ENCODE measurements at regions not wholly inside any gene's neighbourhood (a gene's known extent, or its start where the extent isn't known, plus 50 kb on each side); places are given as distances from the start of the nearest gene placed in this dataset.
"Not testable (repeated sequence)": the region's sequence is repeated elsewhere in the genome, so short reads cannot be mapped to it uniquely, and the experiment has no call there.

DNA sequence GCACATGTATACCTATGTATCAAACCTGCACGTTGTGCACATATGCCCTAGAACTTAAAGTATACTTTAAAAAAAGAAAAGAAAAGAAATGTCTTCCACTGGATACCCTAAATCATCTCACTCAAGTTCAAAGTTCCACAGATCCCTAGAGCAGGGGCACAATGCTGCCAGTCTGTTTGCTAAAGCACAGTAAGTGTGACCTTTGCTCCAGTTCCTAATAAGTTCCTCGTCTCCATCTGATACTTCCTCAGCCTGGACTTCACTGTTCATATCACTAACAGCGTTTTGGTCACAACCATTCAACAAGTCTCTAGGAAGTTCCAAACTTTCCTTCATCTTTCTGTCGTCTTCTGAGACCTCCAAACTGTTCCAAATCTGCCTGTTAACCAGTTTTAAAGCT lies 118.3 kb downstream of the BMP4 start:
- H3K27ac ChIP-seq (ENCODE audit: low read length), result no peak overlapping the region
- H3K4me1 ChIP-seq (ENCODE audit: insufficient read depth, low read length), result no peaks in the 10 kb centered on the region
- no peaks in the 10 kb centered on the region for H3K9me3 ChIP-seq (ENCODE audit: insufficient read depth, low read depth, low read length)
- no peak overlapping the region for H3K9ac ChIP-seq (ENCODE audit: low read depth, low read length)
- no peaks in the 10 kb centered on the region for H3K36me3 ChIP-seq (ENCODE audit: insufficient read depth, low read depth, low read length)
- H3K27me3 ChIP-seq (ENCODE audit: insufficient read depth, low read length), result no peaks in the 10 kb centered on the region
- H3K4me3 ChIP-seq (ENCODE audit: low read length), result no peak overlapping the region

DNA sequence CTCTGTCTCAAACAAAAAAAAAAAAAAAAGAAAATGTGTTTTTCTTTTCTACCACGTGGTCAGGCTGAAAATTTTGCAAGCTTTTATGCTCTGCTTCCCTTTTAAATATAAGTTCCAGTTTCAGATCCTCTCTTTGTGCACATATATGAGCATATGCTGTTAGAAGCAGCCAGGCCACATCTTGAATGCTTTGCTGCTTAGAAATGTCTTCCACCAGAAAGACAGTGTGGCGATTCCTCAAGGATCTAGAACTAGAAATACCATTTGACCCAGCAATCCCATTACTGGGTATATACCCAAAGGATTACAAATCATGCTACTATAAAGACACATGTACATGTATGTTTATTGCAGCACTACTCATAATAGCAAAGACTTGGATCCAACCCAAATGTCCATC lies 119.0 kb downstream of the BMP4 start:
- not testable (repeated sequence) for H3K4me3 ChIP-seq (ENCODE audit: low read length); H3K36me3 ChIP-seq (ENCODE audit: insufficient read depth, low read depth, low read length); H3K27ac ChIP-seq (ENCODE audit: low read length); H3K9ac ChIP-seq (ENCODE audit: low read depth, low read length); H3K9me3 ChIP-seq (ENCODE audit: insufficient read depth, low read depth, low read length); H3K4me1 ChIP-seq (ENCODE audit: insufficient read depth, low read length); H3K27me3 ChIP-seq (ENCODE audit: insufficient read depth, low read length)

DNA sequence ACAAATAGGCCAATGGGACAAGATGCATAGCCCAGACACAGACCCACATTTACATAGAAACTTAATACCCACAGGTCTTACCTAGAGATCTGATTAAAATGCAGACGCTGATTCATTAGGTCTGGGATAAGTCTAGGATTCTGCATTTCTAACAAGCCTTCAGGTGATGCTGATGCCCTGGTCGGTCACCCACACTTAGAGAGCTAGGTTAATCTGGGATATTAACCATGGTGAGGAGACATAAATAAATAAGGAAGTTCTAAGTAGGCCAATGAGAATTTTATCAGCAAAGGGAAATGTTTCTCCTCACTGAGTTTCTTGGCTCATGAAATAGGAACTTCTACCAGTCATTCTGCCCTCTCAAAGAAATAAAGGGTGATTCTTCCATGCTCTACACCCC lies 120.1 kb downstream of the BMP4 start:
- no peaks in the 10 kb centered on the region for H3K36me3 ChIP-seq (ENCODE audit: insufficient read depth, low read depth, low read length)
- H3K9ac ChIP-seq (ENCODE audit: low read depth, low read length), result no peak overlapping the region
- no peaks in the 10 kb centered on the region for H3K4me1 ChIP-seq (ENCODE audit: insufficient read depth, low read length)
- no peak overlapping the region for H3K4me3 ChIP-seq (ENCODE audit: low read length)
- no peak overlapping the region for H3K27ac ChIP-seq (ENCODE audit: low read length)
- H3K27me3 ChIP-seq (ENCODE audit: insufficient read depth, low read length), result no peaks in the 10 kb centered on the region
- no peaks in the 10 kb centered on the region for H3K9me3 ChIP-seq (ENCODE audit: insufficient read depth, low read depth, low read length)

DNA sequence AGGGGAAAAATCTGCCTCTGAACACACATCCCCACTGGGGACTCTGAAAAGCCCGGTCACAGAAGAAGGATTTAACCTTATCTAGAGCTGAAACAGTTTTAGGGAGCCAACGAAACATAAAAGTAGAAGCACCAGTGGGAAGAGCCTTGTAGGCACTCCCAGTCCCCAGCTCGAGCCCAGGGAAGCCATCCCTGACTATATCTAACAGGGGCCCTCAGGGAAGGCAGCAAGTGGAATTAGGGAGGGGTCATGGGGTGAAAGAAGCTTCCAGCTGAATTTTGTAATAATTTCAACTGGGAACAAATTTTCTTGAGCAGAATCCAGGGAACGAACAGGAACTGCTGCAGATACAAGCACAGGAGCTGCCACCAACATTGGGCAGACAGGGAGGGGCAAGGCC lies 127.8 kb downstream of the BMP4 start:
- no peaks in the 10 kb centered on the region for H3K4me1 ChIP-seq (ENCODE audit: insufficient read depth, low read length)
- no peaks in the 10 kb centered on the region for H3K36me3 ChIP-seq (ENCODE audit: insufficient read depth, low read depth, low read length)
- no peaks in the 10 kb centered on the region for H3K27me3 ChIP-seq (ENCODE audit: insufficient read depth, low read length)
- no peak overlapping the region for H3K27ac ChIP-seq (ENCODE audit: low read length)
- H3K9me3 ChIP-seq (ENCODE audit: insufficient read depth, low read depth, low read length), result no peaks in the 10 kb centered on the region
- H3K4me3 ChIP-seq (ENCODE audit: low read length), result no peak overlapping the region
- H3K9ac ChIP-seq (ENCODE audit: low read depth, low read length), result no peak overlapping the region

DNA sequence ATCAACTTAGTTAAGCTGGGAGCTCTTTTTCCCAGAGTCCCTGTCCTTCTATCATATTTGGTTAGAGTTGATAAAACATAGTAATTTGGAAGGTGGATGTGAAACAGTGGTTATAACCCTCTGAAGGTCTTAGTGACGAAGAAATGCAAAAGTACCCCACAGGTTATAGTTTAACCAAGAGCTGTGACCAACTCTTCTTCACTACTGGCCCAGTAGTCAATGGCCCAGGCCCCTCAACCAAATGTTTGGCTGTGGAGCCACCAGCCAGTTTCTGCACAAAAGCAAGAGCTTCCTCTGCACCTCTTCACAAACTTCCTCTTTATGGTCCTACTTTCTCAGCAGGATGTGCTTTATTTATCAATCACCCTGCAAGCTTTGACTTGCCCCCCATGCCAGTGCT lies 132.6 kb downstream of the BMP4 start:
- Histone ChIP-seq H3K27me3 (ENCODE audit: insufficient read depth, low read length) (no peaks in the 10 kb centered on the region), H3K36me3 (ENCODE audit: insufficient read depth, low read depth, low read length) (no peaks in the 10 kb centered on the region), H3K4me1 (ENCODE audit: insufficient read depth, low read length) (no peaks in the 10 kb centered on the region), H3K9ac (ENCODE audit: low read depth, low read length) (no peak overlapping the region), H3K4me3 (ENCODE audit: low read length) (no peak overlapping the region), H3K27ac (ENCODE audit: low read length) (no peak overlapping the region), H3K9me3 (ENCODE audit: insufficient read depth, low read depth, low read length) (no peaks in the 10 kb centered on the region)

DNA sequence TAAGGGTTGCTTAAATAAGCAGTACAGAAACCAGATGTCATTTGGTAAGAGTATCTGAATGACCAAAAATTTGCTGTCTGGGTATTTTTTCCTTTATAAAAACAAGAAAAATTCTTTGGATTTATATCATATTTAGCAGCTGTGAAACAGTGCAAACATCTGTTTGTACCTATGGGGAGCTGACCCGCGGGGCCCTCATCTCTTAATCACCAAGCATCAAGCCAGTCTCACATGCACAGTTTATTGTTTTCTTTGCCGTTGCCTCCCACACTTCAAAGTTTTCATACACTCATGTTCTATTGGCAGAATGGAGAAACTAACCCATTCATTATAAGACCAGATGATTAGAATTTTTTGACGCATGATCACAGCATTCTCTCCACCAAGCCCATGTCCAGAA lies 142.2 kb downstream of the BMP4 start:
- Histone ChIP-seq H3K27ac (ENCODE audit: low read length) (no peak overlapping the region), H3K4me3 (ENCODE audit: low read length) (no peak overlapping the region), H3K9me3 (ENCODE audit: insufficient read depth, low read depth, low read length) (no peaks in the 10 kb centered on the region; the same call in 1 of the 2 replicates), H3K36me3 (ENCODE audit: insufficient read depth, low read depth, low read length) (no peaks in the 10 kb centered on the region), H3K4me1 (ENCODE audit: insufficient read depth, low read length) (no peaks in the 10 kb centered on the region), H3K9ac (ENCODE audit: low read depth, low read length) (no peak overlapping the region), H3K27me3 (ENCODE audit: insufficient read depth, low read length) (no peaks in the 10 kb centered on the region)

DNA sequence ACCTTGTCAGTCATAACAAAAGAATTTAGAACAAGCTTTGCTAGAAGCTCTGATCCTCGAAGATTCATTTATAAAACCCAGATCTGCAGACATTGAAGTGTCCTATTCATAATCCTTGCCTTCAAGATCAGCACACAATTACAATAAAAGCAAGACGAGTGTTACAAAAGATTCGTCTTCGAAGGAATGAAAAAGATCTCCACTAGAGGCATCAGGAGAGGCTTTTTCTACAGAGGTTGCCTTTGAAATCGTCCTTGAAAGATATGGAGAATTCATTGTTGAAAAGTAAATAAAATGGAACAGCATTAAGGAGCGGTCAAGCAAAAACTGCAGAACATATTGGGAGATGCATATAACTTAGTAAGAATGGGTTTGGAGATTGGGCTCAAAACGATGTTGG lies 146.4 kb downstream of the BMP4 start:
- Histone ChIP-seq H3K27me3 (ENCODE audit: insufficient read depth, low read length) (no peaks in the 10 kb centered on the region), H3K4me3 (ENCODE audit: low read length) (no peak overlapping the region), H3K27ac (ENCODE audit: low read length) (no peak overlapping the region), H3K9ac (ENCODE audit: low read depth, low read length) (no peak overlapping the region), H3K36me3 (ENCODE audit: insufficient read depth, low read depth, low read length) (no peaks in the 10 kb centered on the region), H3K4me1 (ENCODE audit: insufficient read depth, low read length) (no peaks in the 10 kb centered on the region), H3K9me3 (ENCODE audit: insufficient read depth, low read depth, low read length) (no peaks in the 10 kb centered on the region; the same call in 1 of the 2 replicates)

DNA sequence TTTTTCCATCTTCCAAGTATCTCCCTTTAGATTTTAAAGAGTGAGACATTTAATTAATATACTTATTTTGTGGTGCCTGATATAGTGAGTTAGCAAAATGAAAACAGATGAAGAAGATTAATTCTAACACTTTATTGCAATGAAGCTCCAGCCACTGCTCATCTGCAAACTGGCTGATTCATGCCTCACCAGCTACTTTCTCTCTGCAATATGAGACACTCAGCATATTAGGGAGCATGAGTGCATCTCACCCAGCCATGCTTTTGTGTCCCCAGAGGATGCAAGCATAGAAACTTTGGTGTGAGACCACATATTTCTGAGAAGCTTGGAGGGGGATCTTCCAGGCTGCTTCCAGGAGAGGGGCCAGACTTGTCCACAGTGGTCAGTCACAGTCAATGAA lies 148.6 kb downstream of the BMP4 start:
- no peak overlapping the region for H3K27ac ChIP-seq (ENCODE audit: low read length)
- no peak overlapping the region for H3K9ac ChIP-seq (ENCODE audit: low read depth, low read length)
- no peaks in the 10 kb centered on the region for H3K36me3 ChIP-seq (ENCODE audit: insufficient read depth, low read depth, low read length)
- H3K27me3 ChIP-seq (ENCODE audit: insufficient read depth, low read length), result no peaks in the 10 kb centered on the region
- H3K4me3 ChIP-seq (ENCODE audit: low read length), result no peak overlapping the region
- H3K4me1 ChIP-seq (ENCODE audit: insufficient read depth, low read length), result no peaks in the 10 kb centered on the region
- H3K9me3 ChIP-seq (ENCODE audit: insufficient read depth, low read depth, low read length), result no peaks in the 10 kb centered on the region; the same call in 1 of the 2 replicates

DNA sequence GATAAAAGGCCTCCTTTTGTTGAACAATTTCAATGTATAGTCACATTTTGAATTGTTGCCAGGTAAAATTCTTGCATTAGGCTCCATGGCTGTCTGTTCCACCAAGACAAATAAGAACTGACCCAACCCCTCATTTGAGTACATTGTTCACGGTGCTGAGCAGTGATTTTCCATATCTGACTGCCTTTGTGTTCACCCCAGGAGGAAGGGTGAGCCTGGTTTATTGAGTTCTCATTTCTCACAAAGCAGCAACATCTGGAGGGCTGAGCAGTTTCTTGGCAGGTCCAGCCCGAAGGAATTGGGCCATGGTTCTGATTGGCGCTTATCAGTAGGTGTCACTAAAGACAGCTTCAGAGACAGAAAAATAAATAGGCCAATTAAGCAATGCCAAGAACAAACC lies 149.1 kb downstream of the BMP4 start:
- H3K9me3 ChIP-seq (ENCODE audit: insufficient read depth, low read depth, low read length), result no peaks in the 10 kb centered on the region; the same call in 1 of the 2 replicates
- H3K27ac ChIP-seq (ENCODE audit: low read length), result no peak overlapping the region
- H3K9ac ChIP-seq (ENCODE audit: low read depth, low read length), result no peak overlapping the region
- H3K27me3 ChIP-seq (ENCODE audit: insufficient read depth, low read length), result no peaks in the 10 kb centered on the region
- no peak overlapping the region for H3K4me3 ChIP-seq (ENCODE audit: low read length)
- no peaks in the 10 kb centered on the region for H3K4me1 ChIP-seq (ENCODE audit: insufficient read depth, low read length)
- no peaks in the 10 kb centered on the region for H3K36me3 ChIP-seq (ENCODE audit: insufficient read depth, low read depth, low read length)

DNA sequence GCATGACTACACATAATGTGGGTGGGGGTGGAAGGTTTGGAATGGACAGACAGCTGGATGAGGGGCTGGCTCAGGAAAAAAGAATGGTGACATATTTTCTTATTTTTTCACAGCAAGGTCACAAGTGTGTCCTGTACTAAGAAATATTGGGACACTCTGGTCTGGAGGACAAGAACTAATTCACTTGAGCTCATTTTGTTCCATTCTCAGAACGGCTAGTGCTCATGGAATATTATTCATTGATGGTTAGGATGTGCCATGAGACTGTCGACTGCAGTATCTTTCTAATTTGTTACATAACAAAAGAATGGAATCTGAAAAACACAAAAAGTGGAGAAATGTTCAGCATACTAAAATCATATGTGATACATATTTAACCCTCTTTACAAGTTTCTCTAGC lies 149.5 kb downstream of the BMP4 start:
- Histone ChIP-seq H3K36me3 (ENCODE audit: insufficient read depth, low read depth, low read length) (no peaks in the 10 kb centered on the region), H3K9ac (ENCODE audit: low read depth, low read length) (no peak overlapping the region), H3K4me3 (ENCODE audit: low read length) (no peak overlapping the region), H3K27ac (ENCODE audit: low read length) (no peak overlapping the region), H3K27me3 (ENCODE audit: insufficient read depth, low read length) (no peaks in the 10 kb centered on the region), H3K9me3 (ENCODE audit: insufficient read depth, low read depth, low read length) (no peaks in the 10 kb centered on the region; the same call in 1 of the 2 replicates), H3K4me1 (ENCODE audit: insufficient read depth, low read length) (no peaks in the 10 kb centered on the region)

DNA sequence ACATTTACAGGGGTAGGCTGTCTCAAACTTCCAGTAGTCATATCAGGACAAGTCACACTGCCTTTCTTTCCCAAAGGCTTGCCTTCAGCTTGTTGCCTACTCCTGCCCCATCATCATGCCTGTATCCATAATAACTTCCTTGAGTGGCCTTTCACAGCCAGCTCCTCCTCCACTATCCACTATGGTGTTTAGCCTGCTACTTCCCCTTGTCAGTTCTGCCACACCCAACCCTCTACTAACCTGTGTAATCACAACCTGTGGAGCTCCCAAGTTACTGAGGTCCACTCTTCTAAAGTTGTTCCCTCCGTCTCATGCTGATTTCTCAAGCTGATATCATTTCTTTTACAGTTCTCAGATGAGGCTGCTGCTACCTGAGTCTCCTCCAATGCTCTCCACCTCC lies 159.9 kb downstream of the BMP4 start:
- H3K36me3 ChIP-seq (ENCODE audit: insufficient read depth, low read depth, low read length), result no peaks in the 10 kb centered on the region
- H3K9me3 ChIP-seq (ENCODE audit: insufficient read depth, low read depth, low read length), result no peaks in the 10 kb centered on the region
- no peak overlapping the region for H3K4me3 ChIP-seq (ENCODE audit: low read length)
- H3K27me3 ChIP-seq (ENCODE audit: insufficient read depth, low read length), result no peaks in the 10 kb centered on the region
- no peak overlapping the region for H3K27ac ChIP-seq (ENCODE audit: low read length)
- H3K4me1 ChIP-seq (ENCODE audit: insufficient read depth, low read length), result no peaks in the 10 kb centered on the region
- no peak overlapping the region for H3K9ac ChIP-seq (ENCODE audit: low read depth, low read length)

DNA sequence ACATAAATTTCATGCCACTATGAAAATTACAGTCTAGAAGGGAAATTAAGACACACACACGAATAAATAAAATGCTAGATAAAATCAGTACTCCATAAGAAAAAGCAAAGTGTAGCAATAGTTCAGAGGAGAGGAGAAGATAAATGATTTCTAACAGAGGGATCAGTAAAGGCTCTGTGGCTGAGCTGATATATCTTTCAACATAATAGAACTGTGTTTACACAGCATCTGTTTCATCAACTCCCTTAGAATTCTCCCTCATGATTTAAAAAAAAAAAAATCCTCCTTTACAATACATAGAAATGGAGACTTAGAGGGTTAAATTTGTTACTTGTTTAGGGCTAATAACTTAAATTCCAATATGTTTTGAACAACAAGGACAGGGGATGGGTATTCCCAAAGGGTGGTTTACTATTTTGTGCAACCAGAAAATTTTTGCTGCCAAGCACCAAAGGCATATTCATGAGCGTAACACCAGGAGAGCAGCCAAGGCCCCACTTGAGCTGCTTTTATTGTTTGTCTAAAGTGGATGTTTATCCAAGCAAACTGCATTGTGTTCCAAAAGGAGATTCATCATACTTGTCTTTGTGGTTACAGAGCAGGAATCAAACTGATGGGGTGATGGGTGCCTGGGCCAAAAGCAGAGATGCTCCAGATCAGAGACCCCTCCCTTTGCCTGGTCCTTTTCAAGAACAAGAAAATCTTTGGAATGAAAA lies 162.7 kb downstream of the BMP4 start:
- Histone ChIP-seq H3K27ac (ENCODE audit: low read length) (no peak overlapping the region), H3K9ac (ENCODE audit: low read depth, low read length) (no peak overlapping the region), H3K36me3 (ENCODE audit: insufficient read depth, low read depth, low read length) (no peaks in the 10 kb centered on the region), H3K4me3 (ENCODE audit: low read length) (no peak overlapping the region), H3K4me1 (ENCODE audit: insufficient read depth, low read length) (no peaks in the 10 kb centered on the region), H3K9me3 (ENCODE audit: insufficient read depth, low read depth, low read length) (no peaks in the 10 kb centered on the region), H3K27me3 (ENCODE audit: insufficient read depth, low read length) (no peaks in the 10 kb centered on the region)

Data from iPS-20b (cell line).